H9 (cell line): ENCODE measurements at regions not wholly inside any gene's neighbourhood (a gene's known extent, or its start where the extent isn't known, plus 50 kb on each side); places are given as distances from the start of the nearest gene placed in this dataset.
"Not testable (repeated sequence)": the region's sequence is repeated elsewhere in the genome, so short reads cannot be mapped to it uniquely, and the experiment has no call there.

Source experiments
- DNase-seq: peaks from one replicate; pipeline ENCODE4 v3.0.0-alpha.2; 2017
- H2AFZ ChIP-seq: one replicate; pipeline ENCODE4 v1.6.1; 2013; ENCODE audit warnings: mild to moderate bottlenecking, low read length, control low read depth, moderate library complexity
- H2AK5ac ChIP-seq: 2 replicates; pipeline ENCODE4 v1.6.1; 2013; ENCODE audit warnings: low read length, control low read depth, mixed read lengths; ENCODE audit not compliant: insufficient read length
- H2BK120ac ChIP-seq: one replicate; pipeline ENCODE4 v1.6.1; 2013; ENCODE audit warnings: low read depth, mild to moderate bottlenecking, low read length, control low read depth, inconsistent platforms; ENCODE audit not compliant: poor library complexity, severe bottlenecking
- H2BK12ac ChIP-seq: 2 replicates; pipeline ENCODE4 v1.6.1; 2013; ENCODE audit warnings: low read length, control low read depth, mixed read lengths, low read depth; ENCODE audit not compliant: insufficient read length
- H2BK15ac ChIP-seq: 2 replicates; pipeline ENCODE4 v1.6.1; 2013; ENCODE audit warnings: low read depth, low read length, control low read depth
- H2BK20ac ChIP-seq: one replicate; pipeline ENCODE4 v1.6.1; 2013; ENCODE audit warnings: low read depth, mild to moderate bottlenecking, low read length, control low read depth, inconsistent platforms; ENCODE audit not compliant: poor library complexity, severe bottlenecking
- H2BK5ac ChIP-seq: 2 replicates; pipeline ENCODE4 v1.6.1; 2013; ENCODE audit warnings: low read length, control low read depth, mixed read lengths; ENCODE audit not compliant: insufficient read length
- H3K14ac ChIP-seq: 2 replicates; pipeline ENCODE4 v1.6.1; 2013; ENCODE audit warnings: low read length, control low read depth; ENCODE audit not compliant: insufficient read depth
- H3K18ac ChIP-seq: 2 replicates; pipeline ENCODE4 v1.6.1; 2013; ENCODE audit warnings: low read depth, mild to moderate bottlenecking, mixed read lengths, low read length, control low read depth; ENCODE audit not compliant: insufficient read length
- H3K23ac ChIP-seq: 2 replicates; pipeline ENCODE4 v1.6.1; 2013; ENCODE audit warnings: low read length, control low read depth, mixed read lengths, low read depth; ENCODE audit not compliant: insufficient read length
- H3K23me2 ChIP-seq: 2 replicates; pipeline ENCODE4 v1.6.1; 2013; ENCODE audit warnings: low read depth, mild to moderate bottlenecking, mixed read lengths, low read length, control low read depth; ENCODE audit not compliant: insufficient read length, poor library complexity, severe bottlenecking
- H3K27ac ChIP-seq: 2 replicates; pipeline ENCODE4 v1.5.1; 2013; ENCODE audit warnings: low read length, control low read depth, mixed read lengths, low read depth; ENCODE audit not compliant: insufficient read length
- H3K27me3 ChIP-seq: 2 replicates; pipeline ENCODE4 v1.6.1; 2013; ENCODE audit warnings: low read length, control low read depth, inconsistent platforms; ENCODE audit not compliant: insufficient read depth
- H3K4ac ChIP-seq: 2 replicates; pipeline ENCODE4 v1.6.1; 2013; ENCODE audit warnings: low read depth, mild to moderate bottlenecking, control low read depth, inconsistent platforms, low read length, moderate library complexity
- H3K4me1 ChIP-seq: 2 replicates; pipeline ENCODE4 v1.6.1; 2013; ENCODE audit warnings: low read length, control low read depth, inconsistent platforms; ENCODE audit not compliant: insufficient read depth
- H3K4me2 ChIP-seq: 2 replicates; pipeline ENCODE4 v1.6.1; 2013; ENCODE audit warnings: low read length, control low read depth, mixed read lengths; ENCODE audit not compliant: insufficient read length, insufficient read depth
- H3K56ac ChIP-seq: 2 replicates; pipeline ENCODE4 v1.6.1; 2013; ENCODE audit warnings: low read depth, mild to moderate bottlenecking, mixed read lengths, low read length, control low read depth; ENCODE audit not compliant: insufficient read length
- H3K79me1 ChIP-seq: 2 replicates; pipeline ENCODE4 v1.6.1; 2013; ENCODE audit warnings: low read depth, mild to moderate bottlenecking, moderate library complexity, low read length, control low read depth, inconsistent platforms; ENCODE audit not compliant: insufficient read depth, poor library complexity, severe bottlenecking
- H3K79me2 ChIP-seq: 2 replicates; pipeline ENCODE4 v1.6.1; 2013; ENCODE audit warnings: low read length, control low read depth, inconsistent platforms; ENCODE audit not compliant: insufficient read depth
- H3K9ac ChIP-seq: 2 replicates; pipeline ENCODE4 v1.6.1; 2013; ENCODE audit warnings: low read length, control low read depth, mixed read lengths; ENCODE audit not compliant: insufficient read length; ENCODE audit errors: extremely low read depth
- H3K9me3 ChIP-seq: one replicate; pipeline ENCODE4 v1.6.1; 2013; ENCODE audit warnings: low read depth, low read length, inconsistent platforms; ENCODE audit not compliant: control insufficient read depth
- H3T11ph ChIP-seq: one replicate; pipeline ENCODE4 v1.6.1; 2013; ENCODE audit warnings: mild to moderate bottlenecking, low read length, control low read depth, inconsistent platforms
- H4K20me1 ChIP-seq: one replicate; pipeline ENCODE4 v1.6.1; 2013; ENCODE audit not compliant: control insufficient read depth, insufficient read length, insufficient read depth
- H4K5ac ChIP-seq: 2 replicates; pipeline ENCODE4 v1.6.1; 2013; ENCODE audit warnings: low read depth, mild to moderate bottlenecking, mixed read lengths, low read length, control low read depth; ENCODE audit not compliant: insufficient read length
- H4K8ac ChIP-seq: replicated peaks from 2 replicates; pipeline ENCODE4 v1.6.1; 2013; ENCODE audit warnings: low read length, control low read depth, mixed read lengths, low read depth; ENCODE audit not compliant: insufficient read length
- H4K91ac ChIP-seq: 2 replicates; pipeline ENCODE4 v1.6.1; 2013; ENCODE audit warnings: low read depth, mild to moderate bottlenecking, moderate library complexity, mixed read lengths, low read length, control low read depth; ENCODE audit not compliant: insufficient read length
- H3K27ac Mint-ChIP-seq, 3 experiments: 2 replicates in 2 of 3; 3 replicates in 1 of 3; pipeline ENCODE4 v1.8.0; 2020 to 2021; ENCODE audit warnings: mixed read lengths in 3 of 3, mild to moderate bottlenecking in 1 of 3, moderate library complexity in 1 of 3
- H3K27me3 Mint-ChIP-seq: 2 replicates; pipeline ENCODE4 v1.8.0; 2021; ENCODE audit warnings: low read depth, mild to moderate bottlenecking, moderate library complexity, mixed read lengths
- H3K36me3 Mint-ChIP-seq, 3 experiments: 2 replicates in 2 of 3; 3 replicates in 1 of 3; pipeline ENCODE4 v1.8.0; 2020 to 2021; ENCODE audit warnings: low read depth in 3 of 3, mixed read lengths in 3 of 3; ENCODE audit not compliant: insufficient read depth in 1 of 3
- H3K4me1 Mint-ChIP-seq, 2 experiments: 2 replicates each; pipeline ENCODE4 v1.8.0; 2020; ENCODE audit warnings: mixed read lengths in 2 of 2
- H3K4me3 Mint-ChIP-seq, 2 experiments: 2 replicates in 1 of 2; 3 replicates in 1 of 2; pipeline ENCODE4 v1.8.0; 2020 to 2021; ENCODE audit warnings: mild to moderate bottlenecking in 2 of 2, mixed read lengths in 2 of 2, moderate library complexity in 1 of 2
- H3K9me3 Mint-ChIP-seq, 2 experiments: 2 replicates in 1 of 2; 3 replicates in 1 of 2; pipeline ENCODE4 v1.8.0; 2020; ENCODE audit warnings: mild to moderate bottlenecking in 2 of 2, mixed read lengths in 2 of 2, moderate library complexity in 1 of 2
- WGBS: extraction: QIAGEN DNeasy Blood & Tissue Kit; methylation state at CpG from one replicate; pipeline ENCODE4 v1.1.7; 2013; ENCODE audit warnings: missing lambda C conversion rate, low lambda C conversion rate, mixed read lengths; ENCODE audit not compliant: insufficient read length; ENCODE audit errors: extremely low coverage; 5-methylcytosine and 5-hydroxymethylcytosine counted together

DNA sequence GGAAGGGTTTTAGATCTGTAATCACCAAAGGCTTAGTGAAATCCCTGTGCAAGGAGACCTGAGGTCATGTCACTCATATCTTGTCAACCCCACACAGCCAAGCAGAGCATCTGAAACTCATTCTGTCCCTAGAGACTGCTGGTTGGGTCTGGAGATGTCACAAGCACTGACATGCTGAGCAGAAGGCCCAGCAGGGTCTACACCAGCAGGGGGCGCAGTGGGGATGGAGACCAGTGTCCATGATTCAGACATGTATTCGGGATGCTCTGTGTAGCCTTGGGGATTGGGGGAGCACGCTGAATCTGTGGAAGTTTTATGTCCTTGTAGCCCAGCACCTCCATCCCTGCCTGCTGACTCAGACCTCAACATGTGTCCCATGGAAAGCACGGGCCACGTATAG, 1247.3 kb downstream of the RPIA start:
- not testable (repeated sequence) for H4K20me1 ChIP-seq, H3K9ac ChIP-seq, H3K36me3 Mint-ChIP-seq, H3K27me3 Mint-ChIP-seq, H2BK120ac ChIP-seq, DNase-seq, H3K23ac ChIP-seq, H3T11ph ChIP-seq, H3K4me3 Mint-ChIP-seq, H3K27ac ChIP-seq, H3K79me2 ChIP-seq, H4K5ac ChIP-seq, H3K4me2 ChIP-seq, H2AK5ac ChIP-seq, H2BK5ac ChIP-seq, H2BK12ac ChIP-seq, H3K56ac ChIP-seq, H3K18ac ChIP-seq, H2AFZ ChIP-seq, H2BK20ac ChIP-seq, H3K4me1 ChIP-seq, H3K4me1 Mint-ChIP-seq, H3K27ac Mint-ChIP-seq, H4K91ac ChIP-seq, H3K4ac ChIP-seq, H2BK15ac ChIP-seq, H4K8ac ChIP-seq, H3K23me2 ChIP-seq, H3K27me3 ChIP-seq, H3K14ac ChIP-seq, H3K79me1 ChIP-seq
- peaks cover 35 to 37% of the 10 kb centered on the region in 2 experiments for H3K9me3 Mint-ChIP-seq
- WGBS = no CpG with 5 or more reads among the region's 5 CpGs
- peaks cover 12% of the 10 kb centered on the region for H3K9me3 ChIP-seq

DNA sequence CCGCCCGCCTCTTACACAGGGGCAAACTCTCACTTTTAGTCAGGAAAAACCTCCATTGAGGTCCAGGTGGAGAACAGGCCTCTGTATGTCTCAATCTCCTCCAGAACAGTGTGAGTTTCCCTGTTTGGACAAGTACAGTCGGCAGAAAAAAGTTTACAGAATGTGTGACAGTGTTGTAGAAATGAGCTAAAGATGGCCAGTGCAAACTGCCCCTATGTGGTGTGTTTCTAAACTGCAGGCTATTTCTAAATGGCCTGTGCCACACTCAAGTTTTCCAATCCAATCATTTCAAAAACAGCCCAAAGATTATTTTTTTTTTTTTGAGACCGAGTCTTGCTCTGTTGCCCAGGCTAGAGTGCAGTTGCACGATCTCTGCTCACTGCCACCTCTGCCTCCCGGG, 1252.8 kb downstream of the RPIA start:
- not testable (repeated sequence) for H3K4me1 ChIP-seq, H2AFZ ChIP-seq, H3K14ac ChIP-seq, H3K79me2 ChIP-seq, H3K36me3 Mint-ChIP-seq, H2BK120ac ChIP-seq, H3K4me3 Mint-ChIP-seq, H3K9me3 ChIP-seq, H4K20me1 ChIP-seq, H3K79me1 ChIP-seq, H3K27me3 Mint-ChIP-seq, H3K4me2 ChIP-seq, H4K5ac ChIP-seq, H3K4ac ChIP-seq, H2BK15ac ChIP-seq, DNase-seq, H4K8ac ChIP-seq, H3T11ph ChIP-seq, H3K27ac Mint-ChIP-seq, H2BK20ac ChIP-seq, H3K56ac ChIP-seq, H3K27me3 ChIP-seq, H3K23ac ChIP-seq, H2BK5ac ChIP-seq, H2BK12ac ChIP-seq, H3K23me2 ChIP-seq, H3K27ac ChIP-seq, H3K18ac ChIP-seq, H2AK5ac ChIP-seq, H3K4me1 Mint-ChIP-seq, H3K9ac ChIP-seq, H4K91ac ChIP-seq
- H3K9me3 Mint-ChIP-seq = peaks cover 10 to 14% of the 10 kb centered on the region in 2 experiments
- WGBS = no CpG with 5 or more reads among the region's 6 CpGs
